ENCODE measurements at regions not wholly inside any gene's neighbourhood (a gene's known extent, or its start where the extent isn't known, plus 50 kb on each side); places are given as distances from the start of the nearest gene placed in this dataset.

- no peak for TF ChIP-seq CTCF (IDR thresholded peaks at IDR 0.05)
- TF ChIP-seq POLR2A (IDR thresholded peaks at IDR 0.05), result no peak
- no peak for TF ChIP-seq POLR2AphosphoS5 (IDR thresholded peaks at IDR 0.05)
- TF ChIP-seq EP300 (IDR thresholded peaks at IDR 0.05; ENCODE audit: low read depth), result no peak
Observed at GRCh38 chr1:183744132-183744913, 60.6 kb upstream of the RGL1 start.

All from transverse colon (tissue), 4 donors.